GM12872 (cell line): ENCODE measurements at regions not wholly inside any gene's neighbourhood (a gene's known extent, or its start where the extent isn't known, plus 50 kb on each side); places are given as distances from the start of the nearest gene placed in this dataset.

Source experiments
- CTCF ChIP-seq: IDR thresholded peaks from 3 replicates; pipeline ENCODE4 v1.5.1; 2011; ENCODE audit warnings: low read depth, mild to moderate bottlenecking, low read length, moderate library complexity; ENCODE audit not compliant: insufficient read depth

- TF ChIP-seq CTCF: no peak
These were observed 450.0 kb downstream of the NPIPA7 start for GRCh38 chr16:16828913-16829398.

GRCh38 chr16:16830401-16830800, 451.5 kb downstream of the NPIPA7 start:
- no peak for TF ChIP-seq CTCF

- TF ChIP-seq CTCF: no peak
These were observed 452.0 kb downstream of the NPIPA7 start for GRCh38 chr16:16830973-16831372.

DNA sequence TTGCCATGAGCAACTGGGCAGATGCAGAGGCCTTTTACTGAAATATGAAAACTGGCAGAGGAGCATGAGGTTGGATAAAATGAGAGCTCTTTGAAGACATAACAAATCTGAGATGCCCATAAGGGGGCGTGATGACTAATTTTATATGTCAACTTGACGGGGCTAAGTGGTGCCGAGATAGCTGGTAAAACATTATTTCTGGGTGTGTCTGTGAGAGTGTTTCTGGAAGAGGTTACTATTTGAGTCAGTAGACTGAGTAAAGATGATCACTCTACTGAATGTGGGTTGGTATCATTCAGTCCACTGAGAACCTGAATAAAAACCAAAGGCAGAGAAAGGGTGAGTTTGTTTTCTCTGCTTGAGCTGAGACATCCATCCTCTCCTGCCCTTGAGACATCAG, 454.2 kb downstream of the NPIPA7 start:
- no peak for TF ChIP-seq CTCF

DNA sequence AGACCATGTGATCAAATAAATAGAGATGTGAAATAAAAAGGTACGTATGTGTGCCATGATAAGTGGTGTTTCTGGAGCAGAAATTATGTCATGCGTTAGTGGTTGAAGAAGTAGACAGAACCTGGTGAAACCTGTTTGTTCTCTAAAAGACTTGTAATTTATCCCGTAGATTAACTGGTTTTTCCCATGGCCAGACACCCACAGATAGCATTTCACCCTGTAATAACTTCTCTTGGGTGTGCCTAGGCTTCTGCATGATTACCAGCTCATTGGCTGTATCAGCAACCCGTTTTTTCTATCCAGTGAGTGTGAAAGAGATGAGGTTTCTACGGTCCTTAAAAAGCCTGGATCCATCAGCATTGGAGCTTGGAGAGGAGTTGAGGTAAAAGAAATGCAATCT, 471.3 kb downstream of the NPIPA7 start:
- TF ChIP-seq CTCF: no peak

GRCh38 chr16:16857012-16857411, 478.1 kb downstream of the NPIPA7 start:
- no peak for TF ChIP-seq CTCF

DNA sequence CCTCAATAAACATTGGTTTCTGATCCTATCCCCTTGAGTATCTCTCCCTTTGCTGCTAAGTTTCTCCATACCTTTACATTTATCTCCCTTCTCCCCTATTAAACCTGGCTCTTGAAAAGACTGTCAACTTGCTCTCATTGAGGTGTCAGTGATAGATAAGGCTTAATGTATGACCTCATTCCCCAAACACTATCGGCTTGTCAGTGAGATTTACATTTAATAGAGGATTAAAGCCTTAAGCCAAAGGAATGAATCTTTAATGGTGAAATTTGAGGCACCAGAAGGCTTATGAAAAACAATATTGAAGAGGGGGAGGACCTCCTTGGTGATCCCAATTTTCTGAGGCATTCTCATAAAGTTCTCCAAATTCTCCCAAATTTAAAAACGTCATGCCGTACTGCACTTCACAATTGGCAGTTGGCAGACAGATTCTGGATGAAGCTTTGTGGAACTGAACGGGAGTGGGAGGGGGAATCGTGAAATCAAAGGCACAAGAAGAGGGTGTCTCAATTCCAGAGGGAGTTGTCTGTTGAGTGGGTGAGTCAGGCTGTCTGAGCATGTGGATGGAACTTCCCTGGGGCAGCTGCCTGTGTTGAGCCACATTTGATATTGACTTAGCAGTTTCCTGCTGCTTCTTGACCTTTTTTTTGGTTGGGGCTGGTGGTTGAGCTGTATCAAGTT, 478.8 kb downstream of the NPIPA7 start:
- no peak for TF ChIP-seq CTCF
